Umbilical cord (tissue), 1 donor: ENCODE measurements at regions not wholly inside any gene's neighbourhood (a gene's known extent, or its start where the extent isn't known, plus 50 kb on each side); places are given as distances from the start of the nearest gene placed in this dataset.

Experiments used
- DNase-seq: peaks from one replicate; pipeline ENCODE4 v3.0.0-alpha.2; 2015; ENCODE audit warnings: low spot score

GRCh38 chr6:37105148-37106050 lies 64.6 kb upstream of the PIM1 start:
- DNase-seq, result peak; percentile 42

GRCh38 chr6:37106051-37106363 lies 63.9 kb upstream of the PIM1 start:
- DNase-seq, result no peak

- DNase-seq, result no peak
Observed at GRCh38 chr6:37106554-37106953, 63.4 kb upstream of the PIM1 start.

GRCh38 chr6:37106982-37107491 lies 62.9 kb upstream of the PIM1 start:
- DNase-seq, result no peak

- no peak for DNase-seq
Observed at GRCh38 chr6:37109714-37110499, 60.0 kb upstream of the PIM1 start.

- no peak for DNase-seq
Observed at GRCh38 chr6:37110500-37111461, 59.2 kb upstream of the PIM1 start.

- no peak for DNase-seq
Observed at GRCh38 chr6:37113976-37114375, 56.0 kb upstream of the PIM1 start.

GRCh38 chr6:37114612-37115011 lies 55.3 kb upstream of the PIM1 start:
- DNase-seq, result no peak

GRCh38 chr6:37115236-37115895 lies 54.6 kb upstream of the PIM1 start:
- DNase-seq, result peak; percentile 35

- no peak for DNase-seq
Observed at GRCh38 chr6:37116326-37116725, 53.6 kb upstream of the PIM1 start.

- DNase-seq, result no peak
Observed at GRCh38 chr6:37119387-37119886, 50.5 kb upstream of the PIM1 start.
